ENCODE measurements at regions not wholly inside any gene's neighbourhood (a gene's known extent, or its start where the extent isn't known, plus 50 kb on each side); places are given as distances from the start of the nearest gene placed in this dataset.

GRCh38 chr2:147368306-147368705 is 476.5 kb upstream of the ACVR2A start:
- Histone ChIP-seq H3K36me3 (ENCODE audit: control insufficient read depth in 1 of 2, insufficient read depth in 2 of 2, low read depth in 1 of 2, low read length in 2 of 2) (no peaks in the 10 kb centered on the region), H2BK15ac (ENCODE audit: low read depth, poor library complexity, severe bottlenecking) (no peak overlapping the region), H3K27ac (ENCODE audit: low read length, poor library complexity, severe bottlenecking) (no peak overlapping the region), H3K18ac (ENCODE audit: low read depth in 1 of 2, low read length in 2 of 2) (no peak overlapping the region), H4K91ac (ENCODE audit: low read length) (no peak overlapping the region), H3K23ac (ENCODE audit: low read length in 2 of 2) (no peak overlapping the region), H3K79me1 (replicated peaks; ENCODE audit: low read length, poor library complexity, severe bottlenecking) (no peaks in the 10 kb centered on the region), H3K4ac (ENCODE audit: low read depth in 1 of 2, low read length in 2 of 2) (no peak overlapping the region), H2BK5ac (ENCODE audit: low read depth, low read length, poor library complexity, severe bottlenecking) (no peak overlapping the region), H2AFZ (ENCODE audit: low read depth, low read length) (no peak overlapping the region), H3K14ac (ENCODE audit: low read length in 2 of 2) (no peak overlapping the region), H2BK120ac (ENCODE audit: low read depth, low read length) (no peak overlapping the region), H3K27me3 (ENCODE audit: control insufficient read depth in 1 of 2, insufficient read depth in 1 of 2, low read length in 2 of 2) (no peaks in the 10 kb centered on the region), H2BK12ac (ENCODE audit: low read length in 2 of 2) (no peak overlapping the region), H4K8ac (ENCODE audit: low read length) (no peak overlapping the region), H3K9me3 (ENCODE audit: control insufficient read depth, low read length) (peaks cover 3% of the 10 kb centered on the region), H3K4me2 (ENCODE audit: low read length, poor library complexity, severe bottlenecking) (no peak overlapping the region), H3K9ac (ENCODE audit: low read length) (no peak overlapping the region), H3K4me3 (ENCODE audit: insufficient read depth in 1 of 2, low read depth in 1 of 2, low read length in 2 of 2) (no peak overlapping the region), H2AK5ac (ENCODE audit: low read length, severe bottlenecking) (no peak overlapping the region), H3K4me1 (ENCODE audit: control insufficient read depth, insufficient read depth, low read depth, low read length) (no peaks in the 10 kb centered on the region)
- no peak for DNase-seq

GRCh38 chr2:147366279-147366678 is 478.6 kb upstream of the ACVR2A start:
- no peak overlapping the region for H3K9ac ChIP-seq (ENCODE audit: low read length)
- no peak overlapping the region for H2AFZ ChIP-seq (ENCODE audit: low read depth, low read length)
- no peak overlapping the region for H2BK12ac ChIP-seq (ENCODE audit: low read length in 2 of 2)
- H2AK5ac ChIP-seq (ENCODE audit: low read length, severe bottlenecking) = no peak overlapping the region
- no peak overlapping the region for H3K23ac ChIP-seq (ENCODE audit: low read length in 2 of 2)
- no peak overlapping the region for H4K8ac ChIP-seq (ENCODE audit: low read length)
- 68% methylated on average over 4 of the region's 6 CpGs for WGBS
- no peaks in the 10 kb centered on the region for H3K27me3 ChIP-seq (ENCODE audit: control insufficient read depth in 1 of 2, insufficient read depth in 1 of 2, low read length in 2 of 2)
- no peak overlapping the region for H3K18ac ChIP-seq (ENCODE audit: low read depth in 1 of 2, low read length in 2 of 2)
- H2BK5ac ChIP-seq (ENCODE audit: low read depth, low read length, poor library complexity, severe bottlenecking) = no peak overlapping the region
- no peaks in the 10 kb centered on the region for H3K4me1 ChIP-seq (ENCODE audit: control insufficient read depth, insufficient read depth, low read depth, low read length)
- no peak overlapping the region for H3K14ac ChIP-seq (ENCODE audit: low read length in 2 of 2)
- no peaks in the 10 kb centered on the region for H3K79me1 ChIP-seq (replicated peaks; ENCODE audit: low read length, poor library complexity, severe bottlenecking)
- no peak for DNase-seq
- H3K4ac ChIP-seq (ENCODE audit: low read depth in 1 of 2, low read length in 2 of 2) = no peak overlapping the region
- H2BK15ac ChIP-seq (ENCODE audit: low read depth, poor library complexity, severe bottlenecking) = no peak overlapping the region
- no peak overlapping the region for H3K27ac ChIP-seq (ENCODE audit: low read length, poor library complexity, severe bottlenecking)
- H3K9me3 ChIP-seq (ENCODE audit: control insufficient read depth, low read length) = peaks cover 3% of the 10 kb centered on the region
- no peak overlapping the region for H3K4me2 ChIP-seq (ENCODE audit: low read length, poor library complexity, severe bottlenecking)
- no peaks in the 10 kb centered on the region for H3K36me3 ChIP-seq (ENCODE audit: control insufficient read depth in 1 of 2, insufficient read depth in 2 of 2, low read depth in 1 of 2, low read length in 2 of 2)
- H2BK120ac ChIP-seq (ENCODE audit: low read depth, low read length) = no peak overlapping the region
- H3K4me3 ChIP-seq (ENCODE audit: insufficient read depth in 1 of 2, low read depth in 1 of 2, low read length in 2 of 2) = no peak overlapping the region
- no peak overlapping the region for H4K91ac ChIP-seq (ENCODE audit: low read length)

GRCh38 chr2:147365622-147366021 is 479.2 kb upstream of the ACVR2A start:
- Histone ChIP-seq H2BK5ac (ENCODE audit: low read depth, low read length, poor library complexity, severe bottlenecking) (no peak overlapping the region), H3K9ac (ENCODE audit: low read length) (no peak overlapping the region), H3K27me3 (ENCODE audit: control insufficient read depth in 1 of 2, insufficient read depth in 1 of 2, low read length in 2 of 2) (no peaks in the 10 kb centered on the region), H4K8ac (ENCODE audit: low read length) (no peak overlapping the region), H2BK15ac (ENCODE audit: low read depth, poor library complexity, severe bottlenecking) (no peak overlapping the region), H3K4me3 (ENCODE audit: insufficient read depth in 1 of 2, low read depth in 1 of 2, low read length in 2 of 2) (no peak overlapping the region), H3K36me3 (ENCODE audit: control insufficient read depth in 1 of 2, insufficient read depth in 2 of 2, low read depth in 1 of 2, low read length in 2 of 2) (no peaks in the 10 kb centered on the region), H2BK12ac (ENCODE audit: low read length in 2 of 2) (no peak overlapping the region), H3K18ac (ENCODE audit: low read depth in 1 of 2, low read length in 2 of 2) (no peak overlapping the region), H2AK5ac (ENCODE audit: low read length, severe bottlenecking) (no peak overlapping the region), H3K4me2 (ENCODE audit: low read length, poor library complexity, severe bottlenecking) (no peak overlapping the region), H2BK120ac (ENCODE audit: low read depth, low read length) (no peak overlapping the region), H3K4ac (ENCODE audit: low read depth in 1 of 2, low read length in 2 of 2) (no peak overlapping the region), H4K91ac (ENCODE audit: low read length) (no peak overlapping the region), H2AFZ (ENCODE audit: low read depth, low read length) (no peak overlapping the region), H3K4me1 (ENCODE audit: control insufficient read depth, insufficient read depth, low read depth, low read length) (no peaks in the 10 kb centered on the region), H3K9me3 (ENCODE audit: control insufficient read depth, low read length) (peaks cover 3% of the 10 kb centered on the region), H3K23ac (ENCODE audit: low read length in 2 of 2) (no peak overlapping the region), H3K27ac (ENCODE audit: low read length, poor library complexity, severe bottlenecking) (no peak overlapping the region), H3K79me1 (replicated peaks; ENCODE audit: low read length, poor library complexity, severe bottlenecking) (no peaks in the 10 kb centered on the region), H3K14ac (ENCODE audit: low read length in 2 of 2) (no peak overlapping the region)
- 52% methylated on average over 2 of the region's 4 CpGs for WGBS
- no peak for DNase-seq

GRCh38 chr2:147364597-147364996 is 480.2 kb upstream of the ACVR2A start:
- no peak overlapping the region for H4K8ac ChIP-seq (ENCODE audit: low read length)
- no peak overlapping the region for H2AFZ ChIP-seq (ENCODE audit: low read depth, low read length)
- H3K4me2 ChIP-seq (ENCODE audit: low read length, poor library complexity, severe bottlenecking) = no peak overlapping the region
- no peak overlapping the region for H2BK5ac ChIP-seq (ENCODE audit: low read depth, low read length, poor library complexity, severe bottlenecking)
- no peaks in the 10 kb centered on the region for H3K4me1 ChIP-seq (ENCODE audit: control insufficient read depth, insufficient read depth, low read depth, low read length)
- WGBS = 96% methylated on average over 2 of the region's 3 CpGs
- H2AK5ac ChIP-seq (ENCODE audit: low read length, severe bottlenecking) = no peak overlapping the region
- no peak overlapping the region for H3K9ac ChIP-seq (ENCODE audit: low read length)
- H2BK12ac ChIP-seq (ENCODE audit: low read length in 2 of 2) = no peak overlapping the region
- no peaks in the 10 kb centered on the region for H3K36me3 ChIP-seq (ENCODE audit: control insufficient read depth in 1 of 2, insufficient read depth in 2 of 2, low read depth in 1 of 2, low read length in 2 of 2)
- H2BK120ac ChIP-seq (ENCODE audit: low read depth, low read length) = no peak overlapping the region
- H2BK15ac ChIP-seq (ENCODE audit: low read depth, poor library complexity, severe bottlenecking) = no peak overlapping the region
- H3K27ac ChIP-seq (ENCODE audit: low read length, poor library complexity, severe bottlenecking) = no peak overlapping the region
- H3K14ac ChIP-seq (ENCODE audit: low read length in 2 of 2) = no peak overlapping the region
- H3K23ac ChIP-seq (ENCODE audit: low read length in 2 of 2) = no peak overlapping the region
- no peak overlapping the region for H3K4ac ChIP-seq (ENCODE audit: low read depth in 1 of 2, low read length in 2 of 2)
- H3K4me3 ChIP-seq (ENCODE audit: insufficient read depth in 1 of 2, low read depth in 1 of 2, low read length in 2 of 2) = no peak overlapping the region
- no peak for DNase-seq
- H3K9me3 ChIP-seq (ENCODE audit: control insufficient read depth, low read length) = peaks cover 3% of the 10 kb centered on the region
- H3K79me1 ChIP-seq (replicated peaks; ENCODE audit: low read length, poor library complexity, severe bottlenecking) = no peaks in the 10 kb centered on the region
- no peak overlapping the region for H3K18ac ChIP-seq (ENCODE audit: low read depth in 1 of 2, low read length in 2 of 2)
- H3K27me3 ChIP-seq (ENCODE audit: control insufficient read depth in 1 of 2, insufficient read depth in 1 of 2, low read length in 2 of 2) = no peaks in the 10 kb centered on the region
- H4K91ac ChIP-seq (ENCODE audit: low read length) = no peak overlapping the region
